K562 (cell line): ENCODE measurements at regions not wholly inside any gene's neighbourhood (a gene's known extent, or its start where the extent isn't known, plus 50 kb on each side); places are given as distances from the start of the nearest gene placed in this dataset.
A peak's percentile ranks its signal among the peaks of the same experiment; 100 is the strongest.

Experiments used
- BCL6 ChIP-seq: fragments of 250-450 bp; sonication (Bioruptor Pico); IDR thresholded peaks from 2 replicates; pipeline ENCODE4 v1.4.0; 2020
- CHD2 ChIP-seq: IDR thresholded peaks from 2 replicates; pipeline ENCODE4 v1.6.1; 2011; ENCODE audit warnings: low read depth, low read length
- ID3 ChIP-seq, 2 experiments: fragments of 250-450 bp in 1 of 2; fragments of 450-650 bp in 1 of 2; sonication (Bioruptor Pico) in 1 of 2; IDR thresholded peaks; 2 replicates each; pipeline versions ENCODE4 v1.6.1 to v1.8.0; 2016 to 2021; ENCODE audit warnings: mild to moderate bottlenecking in 2 of 2, moderate library complexity in 2 of 2, missing compliant biosample characterization in 1 of 2, missing genetic modification characterization in 1 of 2
- KAT2B ChIP-seq: IDR thresholded peaks from one replicate; pipeline ENCODE4 v1.6.1; 2012; ENCODE audit warnings: low read depth, mild to moderate bottlenecking, control low read depth, inconsistent platforms, low read length, moderate library complexity
- PBX2 ChIP-seq, 2 experiments: IDR thresholded peaks in 1 of 2; conservative IDR thresholded peaks in 1 of 2; 2 replicates each; pipeline ENCODE4 v1.6.1; 2016; ENCODE audit warnings: low read depth in 2 of 2, mild to moderate bottlenecking in 1 of 2, missing compliant biosample characterization in 1 of 2, missing genetic modification characterization in 1 of 2, moderate library complexity in 1 of 2
- PPARD ChIP-seq: fragments of 250-450 bp; sonication (Bioruptor Pico); IDR thresholded peaks from 2 replicates; pipeline ENCODE4 v1.8.0; 2022; ENCODE audit warnings: inconsistent platforms, mild to moderate bottlenecking, moderate library complexity
- PTTG1 ChIP-seq: fragments of 450-650 bp; IDR thresholded peaks from 2 replicates; pipeline ENCODE4 v1.6.1; 2016; ENCODE audit warnings: low read depth, mild to moderate bottlenecking, missing genetic modification characterization, missing compliant biosample characterization
- RNF219 ChIP-seq: fragments of 250-450 bp; sonication (Bioruptor Pico); IDR thresholded peaks from 2 replicates; pipeline ENCODE4 v1.5.0; 2022; ENCODE audit warnings: mild to moderate bottlenecking
- RUNX1 ChIP-seq: sonication (generic); IDR thresholded peaks from 2 replicates; pipeline ENCODE4 v1.6.1; 2016; ENCODE audit warnings: antibody characterized with exemption, low read depth
- TCF3 ChIP-seq: sonication (generic); formaldehyde crosslinking; IDR thresholded peaks from 2 replicates; pipeline ENCODE4 v1.4.0; 2020; ENCODE audit warnings: mild to moderate bottlenecking, missing genetic modification reagents
- TCF7L2 ChIP-seq: fragments of 150-350 bp; IDR thresholded peaks from 2 replicates; pipeline ENCODE4 v1.6.1; 2016; ENCODE audit warnings: low read depth, mild to moderate bottlenecking, low read length, moderate library complexity
- THRA ChIP-seq: fragments of 450-650 bp; IDR thresholded peaks from 2 replicates; pipeline ENCODE4 v1.6.1; 2017; ENCODE audit warnings: mild to moderate bottlenecking, moderate library complexity
- THRAP3 ChIP-seq: fragments of 450-650 bp; IDR thresholded peaks from 2 replicates; pipeline ENCODE4 v1.6.1; 2016; ENCODE audit warnings: mild to moderate bottlenecking, inconsistent platforms, borderline replicate concordance
- ZBTB9 ChIP-seq: fragments of 450-650 bp; formaldehyde crosslinking; IDR thresholded peaks from 2 replicates; pipeline ENCODE4 v1.4.0; 2020; ENCODE audit warnings: mild to moderate bottlenecking, moderate library complexity
- ZNF134 ChIP-seq: fragments of 250-450 bp; sonication (Bioruptor Pico); conservative IDR thresholded peaks from 2 replicates; pipeline ENCODE4 v1.4.0; 2020
- ZNF165 ChIP-seq: fragments of 250-450 bp; sonication (Bioruptor Pico); IDR thresholded peaks from 2 replicates; pipeline ENCODE4 v1.4.0; 2020; ENCODE audit warnings: borderline replicate concordance
- ZNF239 ChIP-seq: fragments of 250-450 bp; sonication (Bioruptor Pico); IDR thresholded peaks from 2 replicates; pipeline ENCODE4 v1.4.0; 2020; ENCODE audit warnings: mild to moderate bottlenecking
- ZNF384 ChIP-seq: IDR thresholded peaks from 2 replicates; pipeline ENCODE4 v1.6.1; 2012; ENCODE audit warnings: low read depth, low read length, improper control_type of control experiment
- ZNF444 ChIP-seq: fragments of 250-450 bp; sonication (Bioruptor Pico); IDR thresholded peaks from 2 replicates; pipeline ENCODE4 v1.4.0; 2020; ENCODE audit warnings: mild to moderate bottlenecking, moderate library complexity
- ZNF589 ChIP-seq: fragments of 200-800 bp; sonication (Bioruptor generic); IDR thresholded peaks from 2 replicates; pipeline ENCODE4 v1.6.1; 2016; ENCODE audit warnings: low read depth, missing genetic modification characterization, missing compliant biosample characterization
- ZNF79 ChIP-seq: fragments of 250-450 bp; sonication (Bioruptor Pico); IDR thresholded peaks from 2 replicates; pipeline ENCODE4 v1.4.0; 2020; ENCODE audit warnings: low read depth, mild to moderate bottlenecking, moderate library complexity

GRCh38 chr1:102655034-102655433 is 453.3 kb downstream of the COL11A1 start (continued):
- TF ChIP-seq PPARD (CRISPR knock-in tag) (no peak), ZNF239 (peak; percentile 78), ZNF165 (CRISPR knock-in tag) (no peak), BCL6 (CRISPR knock-in tag) (no peak), TCF3 (no peak), CHD2 (no peak), ZNF134 (CRISPR knock-in tag) (0 out of 2 replicates have a peak, but pooled peaks have one; percentile 41), RUNX1 (no peak), THRA (no peak), ID3 (CRISPR knock-in tag; IDR thresholded peaks at IDR 0.05) (no peak), ID3 (tag; IDR thresholded peaks at IDR 0.05) (peak; percentile 56; the same call in 1 of the 2 replicates), ZNF79 (CRISPR knock-in tag) (peak; percentile 46; the same call in 1 of the 2 replicates), ZNF444 (CRISPR knock-in tag) (peak; percentile 72), THRAP3 (no peak), ZBTB9 (CRISPR knock-in tag) (peak; percentile 93), TCF7L2 (no peak), PTTG1 (tag) (peak; percentile 86), KAT2B (no peak), ZNF384 (no peak), RNF219 (CRISPR knock-in tag) (no peak), ZNF589 (CRISPR knock-in tag) (peak; percentile 46; the same call in 1 of the 2 replicates), PBX2 (CRISPR knock-in tag; IDR thresholded peaks at IDR 0.05; ENCODE audit: low read depth) (no peak), PBX2 (tag; conservative IDR thresholded peaks at IDR 0.05; ENCODE audit: low read depth) (peak; percentile 54)
